SK-N-MC (cell line): ENCODE measurements at regions not wholly inside any gene's neighbourhood (a gene's known extent, or its start where the extent isn't known, plus 50 kb on each side); places are given as distances from the start of the nearest gene placed in this dataset.

Experiments used
- EZH2 ChIP-seq: fragments of 200-600 bp; sonication (generic); IDR thresholded peaks from one replicate; pipeline ENCODE4 v1.6.1; 2017; ENCODE audit warnings: antibody characterized with exemption
- POLR2AphosphoS5 ChIP-seq: IDR thresholded peaks from 2 replicates; pipeline ENCODE4 v1.6.1; 2012; ENCODE audit warnings: mild to moderate bottlenecking, low read depth, low read length, borderline replicate concordance

DNA sequence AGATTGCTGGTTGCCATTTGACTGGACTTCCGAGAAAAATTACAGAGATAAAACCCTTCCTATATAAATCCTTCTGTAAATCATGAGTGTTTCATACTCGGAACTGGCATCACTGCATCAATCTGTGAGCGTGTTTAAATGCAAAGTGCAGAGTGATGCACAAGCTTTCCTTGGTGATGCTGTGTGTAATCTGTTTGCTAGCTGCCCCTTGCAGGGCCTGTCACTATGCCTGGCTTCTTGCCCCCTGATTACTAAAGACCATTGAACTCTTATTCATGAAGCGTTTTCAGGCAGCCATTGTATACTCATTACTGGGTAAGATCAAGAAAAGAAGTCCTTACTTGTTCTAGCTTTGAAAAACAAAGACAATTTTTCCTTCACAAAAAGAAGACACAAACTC lies 266.9 kb upstream of the FANCL start:
- TF ChIP-seq POLR2AphosphoS5, result no peak
- no peak for TF ChIP-seq EZH2
